ENCODE measurements at regions not wholly inside any gene's neighbourhood (a gene's known extent, or its start where the extent isn't known, plus 50 kb on each side); places are given as distances from the start of the nearest gene placed in this dataset.

- TF ChIP-seq MXI1 (IDR thresholded peaks at IDR 0.05; ENCODE audit: low read depth, low read length) (no peak), BCLAF1 (IDR thresholded peaks at IDR 0.05) (no peak), NFIC (IDR thresholded peaks at IDR 0.05; ENCODE audit: low read depth, low read length) (no peak), CTCF (IDR thresholded peaks at IDR 0.05 in 2 of 3, conservative IDR thresholded peaks at IDR 0.05 in 1 of 3; ENCODE audit: control insufficient read depth in 2 of 3, extremely low read depth in 1 of 3, insufficient read depth in 1 of 3, low read depth in 3 of 3, low read length in 3 of 3) (no peak), ZNF274 (IDR thresholded peaks at IDR 0.05; ENCODE audit: insufficient read depth, insufficient read length) (no peak), RAD21 (IDR thresholded peaks at IDR 0.05; ENCODE audit: insufficient read depth, low read depth, low read length) (no peak), SREBF2 (IDR thresholded peaks at IDR 0.05; ENCODE audit: low read length) (no peak)
These were observed 296.2 kb upstream of the IRX1 start for GRCh38 chr5:3299441-3299840.
